Fibroblast of villous mesenchyme (primary cell): ENCODE measurements at regions not wholly inside any gene's neighbourhood (a gene's known extent, or its start where the extent isn't known, plus 50 kb on each side); places are given as distances from the start of the nearest gene placed in this dataset.

Experiments used
- DNase-seq: peaks from one replicate; pipeline ENCODE4 v3.0.0-alpha.2; 2010; ENCODE audit warnings: low read depth
- H3K4me3 ChIP-seq: 2 replicates; pipeline ENCODE4 v1.5.1; 2011; ENCODE audit warnings: low read depth, mild to moderate bottlenecking, low read length
- CTCF ChIP-seq: IDR thresholded peaks from 2 replicates; pipeline ENCODE4 v1.5.1; 2012; ENCODE audit warnings: low read depth, mild to moderate bottlenecking, low read length; ENCODE audit not compliant: insufficient read depth

- DNase-seq = peak; percentile 16
- peak; percentile 44 for TF ChIP-seq CTCF
Measured at GRCh38 chr22:23402275-23403151, 177.6 kb downstream of the IGLL1 start.

GRCh38 chr22:23401910-23402274, 178.2 kb downstream of the IGLL1 start:
- no peak for TF ChIP-seq CTCF
- no peak overlapping the region for H3K4me3 ChIP-seq
- no peak for DNase-seq

More at GRCh38 chr22:23402275-23403151, 177.6 kb downstream of the IGLL1 start:
- no peak overlapping the region for H3K4me3 ChIP-seq

GRCh38 chr22:23401111-23401909, 178.8 kb downstream of the IGLL1 start:
- no peak for TF ChIP-seq CTCF
- peak; percentile 22 for DNase-seq
- no peak overlapping the region for H3K4me3 ChIP-seq

- no peak for TF ChIP-seq CTCF
- DNase-seq = no peak
- no peak overlapping the region for H3K4me3 ChIP-seq
Measured at GRCh38 chr22:23400286-23400981, 179.7 kb downstream of the IGLL1 start.

- DNase-seq = no peak
- TF ChIP-seq CTCF = no peak
- no peak overlapping the region for H3K4me3 ChIP-seq
Measured at GRCh38 chr22:23399367-23400285, 180.5 kb downstream of the IGLL1 start.
